DND-41 (cell line): ENCODE measurements at regions not wholly inside any gene's neighbourhood (a gene's known extent, or its start where the extent isn't known, plus 50 kb on each side); places are given as distances from the start of the nearest gene placed in this dataset.

Source experiments
- ATAC-seq: fragments of 200-7000 bp; cut with Tn5 transposase; 3 replicates; pipeline ENCODE4 v1.9.1; 2021; ENCODE audit warnings: low read depth; ENCODE audit not compliant: insufficient read depth
- DNase-seq: peaks from one replicate; pipeline ENCODE4 v3.0.0-alpha.2; 2020
- H2AFZ ChIP-seq: 2 replicates; pipeline ENCODE4 v1.6.0; 2012; ENCODE audit warnings: low read depth, low read length
- H3K27ac ChIP-seq: 2 replicates; pipeline ENCODE4 v1.5.1; 2012; ENCODE audit warnings: low read length, inconsistent platforms
- H3K27me3 ChIP-seq: fragments of 200-600 bp; sonication (generic); 2 replicates; pipeline ENCODE4 v1.6.0; 2012; ENCODE audit warnings: low read length, mild to moderate bottlenecking, inconsistent platforms; ENCODE audit not compliant: insufficient read depth, poor library complexity
- H3K36me3 ChIP-seq: 2 replicates; pipeline ENCODE4 v1.5.1; 2012; ENCODE audit warnings: low read length, inconsistent platforms; ENCODE audit not compliant: insufficient read depth
- H3K4me1 ChIP-seq: 2 replicates; pipeline ENCODE4 v1.5.1; 2012; ENCODE audit warnings: mild to moderate bottlenecking, low read length; ENCODE audit not compliant: insufficient read depth
- H3K4me2 ChIP-seq: 2 replicates; pipeline ENCODE4 v1.6.0; 2012; ENCODE audit warnings: mild to moderate bottlenecking, moderate library complexity, low read length, inconsistent platforms; ENCODE audit not compliant: insufficient read depth
- H3K4me3 ChIP-seq, 2 experiments: fragments of 200-600 bp in 1 of 2; shearing (Covaris generic) in 1 of 2; 2 replicates each; pipeline ENCODE4 v1.5.1; 2012 to 2016; ENCODE audit warnings: inconsistent platforms in 2 of 2, low read length in 2 of 2, mild to moderate bottlenecking in 2 of 2, low read depth in 1 of 2, moderate library complexity in 1 of 2
- H3K79me2 ChIP-seq: 2 replicates; pipeline ENCODE4 v1.6.0; 2012; ENCODE audit warnings: low read length, inconsistent platforms; ENCODE audit not compliant: insufficient read depth
- H3K9ac ChIP-seq: 2 replicates; pipeline ENCODE4 v1.6.0; 2012; ENCODE audit warnings: low read depth, mild to moderate bottlenecking, inconsistent platforms, low read length, moderate library complexity
- H3K9me3 ChIP-seq: 2 replicates; pipeline ENCODE4 v1.5.1; 2012; ENCODE audit warnings: low read length, moderate library complexity, mild to moderate bottlenecking, inconsistent platforms; ENCODE audit not compliant: insufficient read depth, severe bottlenecking
- H4K20me1 ChIP-seq: 2 replicates; pipeline ENCODE4 v1.6.0; 2012; ENCODE audit warnings: low read length; ENCODE audit not compliant: insufficient read depth
- CTCF ChIP-seq: IDR thresholded peaks from 2 replicates; pipeline ENCODE4 v1.5.1; 2012; ENCODE audit warnings: borderline replicate concordance, low read length, moderate library complexity, mild to moderate bottlenecking; ENCODE audit not compliant: poor library complexity, severe bottlenecking; ENCODE audit errors: extremely low read depth
- EZH2 ChIP-seq: IDR thresholded peaks from 3 replicates; pipeline ENCODE4 v1.6.1; 2012; ENCODE audit warnings: borderline replicate concordance, low read depth, mild to moderate bottlenecking, moderate library complexity, low read length, inconsistent platforms; ENCODE audit not compliant: severe bottlenecking

- Histone ChIP-seq H3K9me3 (no peaks in the 10 kb centered on the region), H3K27ac (no peak overlapping the region), H3K79me2 (no peaks in the 10 kb centered on the region), H3K9ac (no peak overlapping the region), H3K36me3 (no peaks in the 10 kb centered on the region), H3K4me2 (no peak overlapping the region), H3K4me3 (no peak overlapping the region), H3K27me3 (no peaks in the 10 kb centered on the region), H4K20me1 (no peaks in the 10 kb centered on the region), H3K4me1 (no peaks in the 10 kb centered on the region), H2AFZ (no peak overlapping the region)
- DNase-seq (no peak), ATAC-seq (no peak)
- TF ChIP-seq EZH2 (no peak), CTCF (no peak)
Measured at GRCh38 chr4:83873996-83874395, 338.1 kb downstream of the GPAT3 start.

- H2AFZ ChIP-seq: no peak overlapping the region
- H3K4me2 ChIP-seq: no peak overlapping the region
- no peak for ATAC-seq
Measured at GRCh38 chr4:83870328-83870950, 334.5 kb downstream of the GPAT3 start.

GRCh38 chr4:83866834-83867621 is 331.1 kb downstream of the GPAT3 start:
- Histone ChIP-seq H2AFZ (no peak overlapping the region), H3K4me1 (no peaks in the 10 kb centered on the region), H4K20me1 (no peaks in the 10 kb centered on the region), H3K79me2 (no peaks in the 10 kb centered on the region), H3K4me3 (no peak overlapping the region), H3K27me3 (no peaks in the 10 kb centered on the region), H3K9me3 (no peaks in the 10 kb centered on the region), H3K4me2 (no peak overlapping the region), H3K27ac (no peak overlapping the region), H3K9ac (no peak overlapping the region), H3K36me3 (no peaks in the 10 kb centered on the region)
- no peak for TF ChIP-seq CTCF
- no peak for TF ChIP-seq EZH2
- no peak for DNase-seq
- ATAC-seq: no peak

More at GRCh38 chr4:83870328-83870950, 334.5 kb downstream of the GPAT3 start:
- Histone ChIP-seq H4K20me1 (no peaks in the 10 kb centered on the region), H3K27ac (no peak overlapping the region), H3K9me3 (no peaks in the 10 kb centered on the region), H3K79me2 (no peaks in the 10 kb centered on the region), H3K27me3 (no peaks in the 10 kb centered on the region), H3K36me3 (no peaks in the 10 kb centered on the region), H3K4me3 (no peak overlapping the region), H3K4me1 (no peaks in the 10 kb centered on the region), H3K9ac (no peak overlapping the region)
- no peak for DNase-seq
- no peak for TF ChIP-seq EZH2
- no peak for TF ChIP-seq CTCF
